NCI-H187 (cell line): ENCODE measurements at regions not wholly inside any gene's neighbourhood (a gene's known extent, or its start where the extent isn't known, plus 50 kb on each side); places are given as distances from the start of the nearest gene placed in this dataset.

Source experiments
- DNase-seq, 2 experiments: peaks; one replicate each; lab custom pipeline; 2025; lab: John Stamatoyannopoulos, UW

DNA sequence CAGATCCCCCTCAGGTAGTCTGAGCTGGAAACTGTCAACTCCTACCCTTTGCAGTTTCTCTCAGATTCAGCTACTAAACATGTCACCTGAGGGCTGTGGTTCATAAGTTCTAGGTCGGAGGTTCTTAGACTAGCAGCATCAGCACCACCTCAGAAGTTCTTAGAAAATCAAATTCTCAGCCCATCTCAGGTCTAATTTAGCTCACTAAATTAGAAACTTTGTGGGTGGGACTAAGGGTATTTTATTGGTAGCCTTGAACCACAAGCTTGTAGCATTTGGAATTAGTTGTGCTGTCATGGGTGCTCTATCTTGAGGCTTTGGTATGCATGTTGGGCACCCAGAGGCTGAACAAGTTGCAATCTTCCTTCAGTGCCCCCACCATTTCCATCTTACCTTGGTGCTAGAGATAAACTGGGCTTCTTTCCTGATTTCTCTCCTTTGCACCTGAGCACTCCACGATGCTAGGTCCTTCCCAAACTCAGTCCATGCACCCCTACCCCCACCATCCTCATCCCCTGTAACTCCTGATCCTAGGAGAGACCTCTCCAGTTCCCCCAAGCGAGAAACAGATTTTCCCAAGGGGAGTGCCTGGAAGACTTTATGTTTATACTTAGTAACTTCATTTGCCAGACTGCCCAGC is 54.2 kb downstream of the S1PR1 start:
- DNase-seq, result no peak

DNA sequence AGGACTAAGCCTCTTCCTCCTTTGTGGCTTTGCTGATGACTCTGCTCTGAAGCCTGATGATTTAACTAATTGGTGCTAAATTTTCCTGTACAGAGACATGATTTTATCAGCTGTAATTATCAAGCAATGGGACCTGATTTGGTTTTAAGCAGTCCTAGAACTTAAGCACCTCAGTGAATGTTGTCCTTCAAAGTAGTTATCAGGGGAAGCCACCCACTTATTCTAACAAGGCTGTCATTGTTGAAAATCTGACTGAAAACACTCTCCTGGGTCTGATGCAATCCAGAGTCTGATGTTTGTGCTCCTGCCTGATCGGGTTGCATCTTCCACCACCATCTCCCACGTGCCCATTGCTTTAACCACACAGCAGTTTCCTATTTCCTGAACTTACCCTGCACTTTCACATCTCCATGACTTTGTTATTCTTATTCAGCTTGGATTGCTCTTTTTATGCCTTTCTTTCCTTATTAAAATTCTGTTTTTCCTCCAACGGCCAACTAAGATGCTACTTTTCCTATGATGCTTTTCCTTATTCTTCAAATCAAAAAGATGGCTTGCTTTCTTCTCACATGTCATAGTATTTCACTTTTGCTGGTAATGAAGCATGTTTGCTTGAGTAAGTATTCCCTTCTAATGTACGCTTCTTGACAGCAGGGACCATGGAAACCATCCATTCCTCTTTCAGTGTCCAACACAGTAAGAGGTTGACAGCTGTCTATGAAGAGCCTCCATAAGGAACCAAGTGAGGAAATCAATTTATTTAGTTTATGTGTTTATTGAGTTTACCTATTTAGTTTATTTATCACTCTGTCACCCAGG is 55.0 kb downstream of the S1PR1 start:
- DNase-seq, result no peak

DNA sequence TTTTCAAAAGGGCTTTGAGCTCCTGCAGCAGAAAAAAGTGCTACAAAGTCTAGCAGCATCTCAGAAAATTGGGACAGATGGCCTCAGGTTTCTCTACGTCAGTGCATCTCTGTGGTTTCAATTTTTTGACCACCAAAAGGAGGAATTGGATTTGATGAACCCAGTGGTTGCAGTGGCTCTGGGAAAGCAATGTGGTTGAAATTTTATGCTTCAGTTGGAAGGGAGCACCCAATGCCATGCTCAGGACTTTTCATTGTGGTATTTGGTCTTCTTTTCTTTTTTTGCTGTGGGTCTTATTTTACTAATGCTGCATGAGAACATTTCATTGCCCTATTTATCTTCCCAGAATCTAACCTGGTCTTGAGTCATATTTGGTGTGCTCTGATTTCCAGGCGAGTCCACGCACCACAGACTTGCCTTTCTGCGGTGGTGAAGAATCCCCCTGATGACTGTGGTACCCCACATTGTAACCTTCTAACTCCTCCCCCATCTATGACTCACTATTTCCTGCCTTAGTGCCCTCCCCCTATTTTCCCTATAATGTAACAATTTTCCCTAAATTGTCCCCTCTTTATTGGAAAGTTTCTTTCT is 56.7 kb downstream of the S1PR1 start:
- DNase-seq, result no peak

DNA sequence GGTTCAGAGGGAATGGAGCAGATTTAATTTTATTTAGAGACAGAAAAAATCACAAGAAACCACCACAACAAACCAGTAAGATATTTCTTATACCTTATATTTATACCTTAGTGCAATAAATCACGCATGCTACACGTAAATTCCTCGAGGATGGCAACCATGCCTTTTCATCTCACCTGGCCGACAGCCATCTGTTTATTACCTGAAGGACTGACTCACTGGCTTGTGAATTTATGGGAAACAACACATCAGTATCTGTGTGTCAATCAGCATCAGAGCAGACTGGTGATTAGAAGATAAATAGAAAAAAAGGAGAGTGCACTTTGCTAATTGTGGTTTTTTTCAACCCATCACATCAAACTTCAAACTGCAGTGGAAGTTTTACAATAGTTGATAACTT is 58.4 kb downstream of the S1PR1 start:
- no peak for DNase-seq

DNA sequence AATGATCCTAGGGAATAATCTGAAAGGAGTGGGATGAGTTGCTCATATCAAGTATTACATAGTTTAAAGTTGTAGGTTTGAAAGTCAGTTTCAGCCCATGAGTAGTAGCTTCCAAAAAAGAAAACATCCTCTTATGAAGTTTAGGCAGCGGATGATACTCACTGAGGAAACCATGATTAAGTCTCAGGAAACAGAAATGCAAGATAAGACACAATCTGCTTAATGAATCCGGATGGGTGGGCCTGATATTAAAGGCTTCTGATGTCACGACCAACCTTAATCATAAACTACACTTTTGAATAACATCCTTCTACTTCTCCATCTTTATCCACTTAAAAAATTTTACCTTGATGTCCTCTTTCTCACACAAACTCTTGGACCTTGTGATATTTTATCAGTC is 61.8 kb downstream of the S1PR1 start:
- no peak for DNase-seq

DNA sequence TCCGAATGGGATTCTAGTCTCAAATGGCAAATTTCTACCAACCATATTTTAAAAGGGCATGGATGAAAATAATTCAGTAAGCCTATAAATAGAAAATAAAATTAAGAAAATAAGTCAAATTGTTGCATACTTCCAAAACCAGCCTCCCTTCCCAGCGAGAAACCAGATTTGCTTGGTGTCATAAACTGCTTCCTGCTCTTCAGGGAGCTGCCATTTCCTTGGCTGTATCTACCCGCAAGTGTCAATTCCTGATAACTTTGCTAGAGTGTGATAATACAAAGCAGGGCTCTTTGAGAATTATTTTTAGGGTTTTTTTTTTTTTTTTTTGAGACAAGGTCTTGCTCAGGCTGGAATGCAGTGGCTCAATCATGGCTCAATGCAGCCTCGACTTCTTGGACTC is 62.3 kb downstream of the S1PR1 start:
- DNase-seq, result no peak

DNA sequence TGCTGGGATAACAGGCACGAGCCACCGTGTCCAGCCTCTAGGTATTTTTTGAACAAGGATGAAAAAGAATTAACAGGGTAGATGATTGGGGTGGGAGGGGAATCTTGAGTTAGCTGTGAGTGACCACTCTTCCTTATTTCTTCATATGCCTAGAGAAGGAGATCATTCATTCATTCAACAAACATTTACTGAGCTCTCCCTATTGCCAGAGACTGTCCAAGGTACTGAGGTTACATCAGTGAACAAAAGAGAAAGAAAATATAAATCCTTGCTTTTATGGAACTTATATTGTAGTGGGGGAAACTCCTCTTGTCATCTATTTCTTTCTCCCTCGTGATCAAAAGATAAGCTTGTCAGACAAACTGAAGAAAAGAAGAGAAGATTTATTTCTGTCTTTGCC is 62.9 kb downstream of the S1PR1 start:
- DNase-seq, result no peak

DNA sequence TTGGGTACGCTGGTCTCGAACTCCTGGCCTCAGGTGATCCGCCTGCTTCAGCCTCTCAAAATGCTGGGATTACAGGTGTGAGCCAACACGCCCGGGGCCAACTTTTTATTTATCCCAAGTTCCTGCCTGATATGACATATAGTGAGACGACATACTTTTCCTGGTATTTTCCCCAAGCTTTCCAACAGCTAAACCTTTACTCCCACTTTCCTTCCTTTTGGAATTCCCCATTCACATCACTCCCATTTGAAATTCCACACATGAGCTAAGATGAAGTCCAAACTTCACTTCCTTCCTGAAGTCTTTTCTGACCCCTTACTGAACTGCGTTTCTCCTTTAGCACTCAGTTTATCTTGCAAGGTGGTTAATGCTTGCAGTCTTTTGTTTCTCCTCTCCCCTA is 64.1 kb downstream of the S1PR1 start:
- DNase-seq, result no peak

DNA sequence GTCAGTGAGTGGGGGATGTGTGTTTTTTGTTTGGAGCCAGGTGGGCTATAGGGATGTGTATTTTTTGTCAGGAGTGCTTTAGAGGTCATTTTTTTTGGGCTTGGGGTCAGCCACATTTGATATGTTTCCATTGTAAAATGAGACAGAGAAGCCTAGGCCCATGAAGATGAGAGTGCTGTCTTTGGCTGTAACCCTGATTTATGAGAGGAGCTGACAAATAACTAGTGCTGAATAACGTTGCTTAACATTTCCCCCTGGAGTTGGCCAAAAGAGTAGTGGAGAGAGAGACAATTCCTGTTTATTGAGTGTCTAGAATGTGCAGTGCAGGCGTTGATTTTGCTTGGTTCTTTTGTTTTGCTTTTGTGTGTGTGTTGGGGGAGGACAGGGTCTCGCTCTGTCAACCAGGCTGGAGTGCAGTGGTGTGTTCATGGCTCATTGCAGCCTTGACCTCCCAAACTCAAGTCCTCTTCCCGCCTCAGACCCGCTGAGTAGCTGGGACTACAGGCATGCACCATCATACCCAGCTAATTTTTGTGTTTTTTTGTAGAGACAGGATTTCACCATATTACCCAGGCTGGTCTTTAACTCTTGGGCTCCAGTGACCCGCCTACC is 64.7 kb downstream of the S1PR1 start:
- DNase-seq, result no peak

DNA sequence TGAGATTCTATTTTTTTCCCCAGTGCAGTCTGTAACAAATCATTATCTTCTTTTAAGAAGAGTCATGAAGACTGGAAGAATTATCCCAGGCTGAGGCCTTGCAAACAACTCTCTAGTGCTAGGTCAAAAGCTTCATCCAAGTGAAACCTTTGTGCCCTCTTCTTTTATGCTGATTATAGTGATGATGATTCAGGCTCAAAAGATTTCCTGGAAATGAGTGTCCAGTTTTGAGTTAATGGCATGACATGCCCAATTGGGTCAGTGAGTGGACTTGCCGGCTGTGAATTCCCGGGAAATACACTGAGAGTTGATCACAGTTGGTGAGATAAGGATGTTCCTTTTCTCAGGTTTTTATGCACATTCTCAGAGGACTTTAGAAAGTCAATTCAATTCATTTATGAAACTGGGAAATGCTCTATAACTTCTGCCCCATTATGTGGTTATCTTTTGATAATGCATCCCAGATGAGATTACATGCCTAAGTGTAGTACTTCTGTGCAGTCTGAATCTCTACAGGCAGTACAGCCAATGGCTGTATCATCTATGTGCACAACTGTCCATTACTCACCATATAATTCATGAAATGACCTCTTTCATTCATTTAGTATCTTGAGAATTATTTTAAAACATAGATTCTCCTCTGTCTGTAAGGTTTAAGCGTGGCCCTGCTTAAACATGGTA is 66.2 kb downstream of the S1PR1 start:
- DNase-seq, result no peak

DNA sequence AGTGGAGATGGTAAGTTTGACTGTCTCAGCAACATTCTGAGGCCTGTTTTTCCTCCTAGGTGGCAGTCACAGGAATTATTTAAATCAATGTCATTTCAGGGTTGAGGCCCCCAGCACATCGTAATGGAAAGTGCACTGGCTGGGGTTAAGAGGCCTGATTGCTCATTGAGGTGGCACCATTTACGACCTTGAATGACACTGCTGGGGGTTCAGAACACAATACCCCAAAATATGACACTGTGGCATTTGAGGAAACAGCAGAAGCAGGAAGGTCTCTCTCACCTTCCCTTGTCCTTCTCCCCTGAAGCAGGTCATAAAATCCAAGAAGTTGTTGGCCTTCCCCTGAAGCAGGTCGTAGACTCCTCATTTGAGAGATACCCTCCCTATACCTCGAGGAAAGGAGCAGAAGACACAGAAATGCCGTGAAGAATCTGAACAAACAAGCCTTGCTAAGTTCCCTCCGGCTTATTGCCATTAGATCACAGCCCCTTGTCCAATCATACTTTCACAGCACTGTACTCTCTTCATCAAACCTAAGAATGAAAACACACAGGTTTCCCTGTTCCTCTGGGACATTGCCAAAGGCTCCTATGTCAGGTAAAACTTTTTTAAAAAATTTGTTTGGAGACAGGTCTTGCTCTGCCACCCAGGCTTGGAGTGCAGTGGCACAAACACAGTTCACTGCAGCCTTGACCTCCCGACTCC is 71.3 kb downstream of the S1PR1 start:
- DNase-seq, result no peak

DNA sequence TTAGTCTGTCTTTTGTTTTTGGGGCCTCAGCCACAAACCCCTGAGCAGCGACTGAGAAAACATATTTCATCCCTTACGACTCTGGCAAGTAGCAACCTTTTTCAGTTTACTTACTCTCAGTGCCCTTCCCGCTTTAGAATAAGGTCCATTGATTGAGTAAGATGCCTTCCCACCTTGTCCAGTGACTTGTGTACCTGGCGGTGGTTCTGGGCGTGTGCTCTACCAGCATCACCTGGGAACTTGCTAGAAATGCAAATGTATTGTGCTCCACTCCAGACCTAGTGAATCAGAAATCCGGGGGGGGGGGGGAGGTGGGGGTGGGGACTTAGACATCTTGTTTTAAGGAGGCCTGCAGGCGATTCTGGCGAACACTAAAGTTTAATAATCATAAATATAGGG is 72.1 kb downstream of the S1PR1 start:
- no peak for DNase-seq

DNA sequence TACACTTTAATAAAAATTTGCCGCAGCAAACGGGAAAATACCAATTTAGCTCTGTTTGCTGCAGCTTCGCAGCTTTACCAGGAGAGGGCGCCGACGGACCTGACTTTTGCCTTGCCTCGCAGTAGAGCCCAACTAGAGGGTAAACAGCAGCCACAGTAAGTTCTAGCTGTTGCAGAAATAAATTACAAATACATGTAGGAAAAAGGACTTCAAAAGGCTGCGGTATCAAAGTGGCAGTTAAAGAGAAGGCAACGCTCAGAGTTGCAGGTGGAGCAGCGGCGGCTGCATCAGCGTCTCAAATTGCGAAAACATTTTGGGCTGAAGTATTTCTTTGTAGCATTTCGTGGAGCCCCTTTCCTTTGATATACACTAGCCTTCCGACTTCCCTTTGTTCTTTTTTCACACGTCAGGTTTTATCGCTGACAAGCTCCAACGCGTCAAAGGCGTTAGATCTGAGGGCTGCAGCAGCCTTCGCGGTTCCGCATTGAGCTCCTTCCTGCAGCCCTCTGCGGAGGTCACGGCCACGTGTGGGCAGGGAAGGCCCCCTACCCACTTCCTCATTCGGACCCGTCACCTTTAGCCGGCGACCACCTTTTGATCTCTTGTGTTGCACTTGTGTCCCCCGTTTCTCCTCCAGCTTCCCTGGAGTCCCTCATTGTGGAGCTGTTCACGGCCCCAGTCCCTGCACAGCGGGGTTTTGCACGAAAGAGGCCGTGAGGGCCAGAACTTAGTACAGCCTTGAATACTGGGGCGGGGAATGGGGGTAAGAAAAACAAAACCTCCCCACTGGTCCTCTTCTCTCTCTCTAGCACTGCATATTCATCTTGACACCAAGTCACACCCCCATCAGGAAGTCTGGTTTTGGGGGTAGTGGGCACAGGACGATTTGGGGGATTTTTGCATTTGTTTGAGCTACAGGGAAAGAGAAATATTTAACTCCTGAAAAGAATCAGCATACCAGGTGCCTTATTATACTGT is 72.8 kb downstream of the S1PR1 start:
- peak in 1 of 2 experiments; percentile 3 for DNase-seq

DNA sequence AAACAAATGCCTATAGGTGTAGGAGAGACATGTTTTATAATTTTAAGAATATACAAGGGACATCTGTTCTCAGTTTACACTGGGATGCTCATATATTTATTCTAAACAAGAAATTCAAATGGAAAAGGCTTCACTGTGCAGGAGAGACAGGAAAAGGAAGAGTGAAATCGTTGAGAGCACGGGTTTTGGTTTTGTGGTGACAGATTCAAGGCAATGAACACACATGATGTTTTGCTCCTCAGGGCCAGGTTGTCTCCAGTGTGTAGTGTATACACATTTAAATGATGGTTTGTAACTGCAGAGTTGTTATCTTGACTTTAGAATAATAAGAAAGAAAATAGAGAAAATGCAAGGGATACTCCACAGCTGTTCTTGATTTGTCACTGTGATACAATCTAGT is 73.7 kb downstream of the S1PR1 start:
- no peak for DNase-seq

DNA sequence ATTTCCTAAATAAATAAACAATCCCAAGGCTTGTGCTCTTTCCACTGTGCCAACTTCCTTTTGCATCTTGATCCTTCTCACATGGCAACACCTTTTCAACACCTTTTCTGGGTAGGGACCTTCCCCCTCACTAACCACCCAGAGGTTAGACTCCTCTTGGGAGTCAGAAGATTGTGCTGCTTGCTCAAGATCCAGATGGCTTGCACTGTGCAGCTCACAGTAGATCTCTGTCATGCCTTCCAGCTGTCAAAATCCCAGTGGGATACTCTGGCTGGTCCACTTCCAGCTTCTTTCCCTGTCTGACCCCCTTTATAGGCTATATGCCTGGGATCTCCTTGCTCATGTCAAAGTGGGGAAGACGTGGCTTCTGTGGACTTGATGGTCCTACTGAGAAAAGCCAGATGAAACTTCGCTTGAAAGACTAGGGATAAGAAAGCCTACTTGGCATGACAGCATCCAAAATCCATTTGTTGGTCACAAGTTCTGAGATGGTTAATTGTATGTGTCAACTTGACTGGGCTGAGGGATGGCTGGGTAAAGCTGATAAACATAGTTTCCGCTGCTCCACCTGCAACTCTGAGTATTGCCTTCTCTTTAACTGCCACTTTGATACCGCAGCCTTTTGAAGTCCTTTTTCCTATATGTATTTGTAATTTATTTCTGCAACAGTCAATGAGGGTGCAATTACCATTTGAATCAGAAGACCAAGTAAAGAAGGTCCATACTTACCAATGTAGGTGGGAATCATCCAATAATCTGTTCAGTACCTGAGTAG is 74.5 kb downstream of the S1PR1 start:
- DNase-seq, result no peak

DNA sequence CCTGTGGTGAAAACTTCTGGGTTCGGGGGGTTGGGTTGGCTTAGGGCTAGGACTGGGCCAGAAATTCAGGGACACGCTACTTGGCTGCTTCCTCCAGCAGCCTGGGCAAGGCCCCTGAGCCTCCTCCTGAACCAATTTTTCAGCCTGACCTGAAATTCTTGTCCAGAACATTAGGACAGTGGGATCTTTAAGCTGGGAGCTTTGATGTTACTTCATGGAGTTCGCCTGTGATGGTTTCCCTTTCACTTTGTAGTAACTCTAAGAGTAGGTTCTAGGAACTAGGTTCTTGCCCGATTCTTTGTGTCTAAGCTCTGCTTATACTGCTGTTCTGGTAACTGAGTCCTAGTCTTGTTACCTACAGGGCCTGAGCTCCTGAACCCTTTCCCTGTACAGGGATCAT is 75.3 kb downstream of the S1PR1 start:
- no peak for DNase-seq

DNA sequence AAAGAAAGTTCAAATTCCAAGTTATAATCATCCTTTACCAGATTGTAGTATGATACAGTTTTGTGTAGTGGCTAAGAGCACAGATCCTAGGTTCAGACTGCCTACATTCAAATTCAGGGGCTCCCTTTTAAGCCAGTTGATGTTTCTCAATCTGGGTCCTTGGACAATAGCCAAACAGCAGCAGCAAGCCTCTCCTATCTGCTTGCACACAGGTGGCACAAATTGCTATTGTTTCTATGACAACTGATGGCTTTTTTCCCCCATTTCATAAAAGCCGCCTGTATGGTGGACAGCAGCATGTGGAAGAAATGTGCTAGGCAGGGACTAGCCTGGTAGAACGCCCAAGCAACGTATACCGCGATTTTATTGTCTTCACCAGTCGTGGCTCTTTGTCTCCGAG is 76.5 kb downstream of the S1PR1 start:
- DNase-seq, result no peak

DNA sequence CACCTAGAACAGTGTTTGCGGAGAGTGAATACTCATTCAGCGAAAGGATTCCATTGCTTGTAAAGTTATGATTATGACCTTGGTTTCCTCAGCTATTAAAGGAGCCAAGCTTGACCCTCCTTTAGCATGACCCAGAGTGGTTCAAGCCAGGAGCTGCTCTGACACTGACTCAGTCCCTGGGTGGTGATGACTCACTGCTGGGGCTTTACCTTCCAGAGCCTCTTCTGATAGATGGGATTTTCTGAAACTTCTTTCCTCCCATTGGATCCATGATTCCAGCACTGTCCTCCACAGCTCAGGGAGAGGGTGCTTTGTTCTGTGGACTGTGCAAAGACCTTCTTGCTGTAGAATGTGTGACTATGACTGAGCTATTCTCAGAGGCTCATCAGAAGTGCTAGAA is 77.4 kb downstream of the S1PR1 start:
- no peak for DNase-seq

DNA sequence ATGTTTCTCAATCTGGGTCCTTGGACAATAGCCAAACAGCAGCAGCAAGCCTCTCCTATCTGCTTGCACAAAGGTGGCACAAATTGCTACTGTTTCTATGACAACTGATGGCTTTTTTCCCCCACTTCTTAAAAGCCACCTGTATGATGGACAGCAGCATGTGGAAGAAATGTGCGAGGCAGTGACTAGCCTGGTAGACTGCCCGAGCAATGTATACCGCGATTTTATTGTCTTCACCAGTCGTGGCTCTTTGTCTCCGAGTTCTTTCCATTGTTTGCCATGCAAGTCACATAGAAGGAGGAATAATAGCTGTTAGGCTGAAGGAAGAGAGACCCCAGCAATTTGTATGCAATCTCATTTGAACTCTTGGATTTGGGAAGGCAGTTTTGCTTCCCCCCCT is 79.4 kb downstream of the S1PR1 start:
- DNase-seq, result no peak

DNA sequence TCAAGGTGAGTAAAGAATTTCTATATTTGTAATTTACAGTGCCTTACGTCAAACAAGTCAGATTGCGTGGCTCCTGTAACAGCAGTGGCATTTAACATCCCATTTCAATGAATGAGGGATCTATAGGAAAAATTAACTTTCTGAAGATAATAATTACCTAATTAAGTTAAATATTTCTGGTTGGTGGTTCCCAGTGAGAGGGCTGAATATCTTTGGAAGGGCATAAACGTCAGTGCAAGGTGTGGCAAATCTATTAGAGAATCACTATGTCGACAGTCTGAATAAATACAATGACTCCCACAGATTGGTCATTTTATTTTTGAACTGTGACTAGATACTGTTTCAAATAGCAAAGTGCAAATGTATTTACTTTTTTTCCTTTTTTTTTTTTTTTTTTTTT is 80.0 kb downstream of the S1PR1 start:
- no peak for DNase-seq
